GM06990 (cell line): ENCODE measurements at regions not wholly inside any gene's neighbourhood (a gene's known extent, or its start where the extent isn't known, plus 50 kb on each side); places are given as distances from the start of the nearest gene placed in this dataset.

ENCODE experiments used
- DNase-seq: peaks from one replicate; pipeline ENCODE4 v3.0.0-alpha.2; 2011; ENCODE audit not compliant: insufficient read length; ENCODE audit errors: extremely low read depth
- H3K27me3 ChIP-seq: replicated peaks from 2 replicates; pipeline ENCODE4 v1.6.0; 2011; ENCODE audit warnings: low read length; ENCODE audit not compliant: control insufficient read depth, insufficient read depth
- H3K36me3 ChIP-seq: 2 replicates; pipeline ENCODE4 v1.5.1; 2011; ENCODE audit warnings: low read length; ENCODE audit not compliant: control insufficient read depth, insufficient read depth
- H3K4me3 ChIP-seq: replicated peaks from 2 replicates; pipeline ENCODE4 v1.5.1; 2011; ENCODE audit warnings: low read depth, mild to moderate bottlenecking, control low read depth, low read length
- TF ChIP-seq, protein P1 (sequence below): IDR thresholded peaks from 2 replicates; pipeline ENCODE4 v1.5.1; 2011; ENCODE audit warnings: low read length, control low read depth, mild to moderate bottlenecking, inconsistent platforms; ENCODE audit not compliant: insufficient read depth, poor library complexity, severe bottlenecking

DNA sequence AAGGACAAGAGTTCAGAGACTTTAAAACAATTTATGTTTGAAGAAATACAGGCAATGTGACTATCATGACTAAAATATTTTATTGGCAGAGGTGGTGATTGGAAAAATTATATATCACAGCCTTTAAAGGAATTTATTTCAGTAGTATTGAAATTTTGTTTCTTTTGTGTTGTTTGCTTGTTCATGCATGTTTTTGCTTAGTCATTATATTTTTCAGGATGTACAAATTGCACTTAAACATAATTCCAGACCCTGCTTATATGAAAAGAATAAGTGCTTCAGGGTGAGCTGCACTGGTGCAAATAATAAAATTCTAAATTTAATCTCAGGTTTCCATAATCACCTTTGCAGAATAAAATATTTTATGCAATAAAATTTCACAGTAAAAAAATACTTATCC is 283.3 kb downstream of the PPP1R3A start:
- TF ChIP-seq, protein P1, sequence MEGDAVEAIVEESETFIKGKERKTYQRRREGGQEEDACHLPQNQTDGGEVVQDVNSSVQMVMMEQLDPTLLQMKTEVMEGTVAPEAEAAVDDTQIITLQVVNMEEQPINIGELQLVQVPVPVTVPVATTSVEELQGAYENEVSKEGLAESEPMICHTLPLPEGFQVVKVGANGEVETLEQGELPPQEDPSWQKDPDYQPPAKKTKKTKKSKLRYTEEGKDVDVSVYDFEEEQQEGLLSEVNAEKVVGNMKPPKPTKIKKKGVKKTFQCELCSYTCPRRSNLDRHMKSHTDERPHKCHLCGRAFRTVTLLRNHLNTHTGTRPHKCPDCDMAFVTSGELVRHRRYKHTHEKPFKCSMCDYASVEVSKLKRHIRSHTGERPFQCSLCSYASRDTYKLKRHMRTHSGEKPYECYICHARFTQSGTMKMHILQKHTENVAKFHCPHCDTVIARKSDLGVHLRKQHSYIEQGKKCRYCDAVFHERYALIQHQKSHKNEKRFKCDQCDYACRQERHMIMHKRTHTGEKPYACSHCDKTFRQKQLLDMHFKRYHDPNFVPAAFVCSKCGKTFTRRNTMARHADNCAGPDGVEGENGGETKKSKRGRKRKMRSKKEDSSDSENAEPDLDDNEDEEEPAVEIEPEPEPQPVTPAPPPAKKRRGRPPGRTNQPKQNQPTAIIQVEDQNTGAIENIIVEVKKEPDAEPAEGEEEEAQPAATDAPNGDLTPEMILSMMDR: no peak
- Histone ChIP-seq H3K36me3 (no peaks in the 10 kb centered on the region), H3K27me3 (no peaks in the 10 kb centered on the region), H3K4me3 (no peak overlapping the region)
- no peak for DNase-seq

DNA sequence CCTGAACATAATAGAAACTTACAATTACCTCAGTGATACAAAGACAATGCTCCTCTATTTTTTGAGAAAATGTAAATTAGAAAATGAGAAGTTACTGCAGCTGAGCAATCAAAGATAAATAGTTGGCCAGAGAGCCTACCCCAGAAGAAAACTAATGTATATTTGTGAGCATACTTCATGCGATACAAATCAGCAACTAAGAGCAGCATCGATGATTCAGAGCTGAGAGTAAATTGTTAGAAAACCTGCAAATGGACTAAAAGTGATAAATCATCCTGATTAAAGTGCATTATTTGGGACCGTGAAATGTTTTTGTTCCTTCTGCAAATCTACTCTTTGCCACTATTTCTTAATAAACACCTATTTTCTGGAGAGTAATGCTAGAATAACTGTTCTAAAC is 285.7 kb downstream of the PPP1R3A start:
- DNase-seq: no peak
- TF ChIP-seq, protein P1: no peak

DNA sequence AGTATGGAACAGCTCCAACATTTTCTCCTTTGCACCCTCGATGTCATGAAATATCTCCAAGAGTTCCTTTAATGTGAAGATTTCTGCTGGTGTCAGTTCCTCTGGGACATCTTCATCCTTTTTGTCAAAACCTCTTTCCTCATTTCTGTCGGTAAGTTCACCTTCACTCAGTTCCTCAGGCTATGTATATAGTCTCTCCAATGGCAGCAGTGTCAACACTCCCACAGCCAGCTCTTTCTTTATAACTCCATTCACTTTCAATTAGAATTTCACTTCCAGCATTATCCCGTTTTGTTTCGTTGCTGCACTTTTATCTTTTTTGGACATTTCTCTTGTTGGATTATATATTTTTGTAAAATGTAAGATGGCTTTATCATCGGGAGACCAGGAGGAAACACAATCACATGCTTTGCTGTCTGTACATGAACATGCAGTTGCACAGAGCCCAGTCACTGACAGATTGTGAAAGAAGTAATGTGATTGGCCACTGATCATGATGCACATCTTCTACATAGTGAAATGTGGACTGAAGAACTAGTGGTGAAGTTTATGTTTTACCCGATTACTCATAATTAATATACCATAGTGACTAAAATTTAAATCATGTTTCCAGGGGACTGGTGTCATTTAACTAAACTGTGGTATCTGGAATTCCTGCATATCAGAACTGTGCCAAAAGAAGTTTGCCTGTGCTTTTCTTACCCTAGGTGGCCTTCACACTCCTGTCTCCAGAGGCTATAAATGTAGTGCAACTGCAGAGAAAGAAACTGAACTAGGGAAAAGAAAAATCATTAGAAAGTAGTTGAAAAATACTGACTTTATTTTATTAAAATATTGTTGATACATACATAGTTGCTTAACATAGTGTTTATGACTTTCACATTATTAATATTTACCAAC is 289.6 kb downstream of the PPP1R3A start:
- H3K4me3 ChIP-seq: no peak overlapping the region
- H3K27me3 ChIP-seq: no peaks in the 10 kb centered on the region
- DNase-seq: no peak
- TF ChIP-seq, protein P1: no peak
- no peaks in the 10 kb centered on the region for H3K36me3 ChIP-seq

More for the DNA sequence above, 285.7 kb downstream of the PPP1R3A start:
- no peaks in the 10 kb centered on the region for H3K27me3 ChIP-seq
- H3K4me3 ChIP-seq: no peak overlapping the region
- H3K36me3 ChIP-seq: no peaks in the 10 kb centered on the region

DNA sequence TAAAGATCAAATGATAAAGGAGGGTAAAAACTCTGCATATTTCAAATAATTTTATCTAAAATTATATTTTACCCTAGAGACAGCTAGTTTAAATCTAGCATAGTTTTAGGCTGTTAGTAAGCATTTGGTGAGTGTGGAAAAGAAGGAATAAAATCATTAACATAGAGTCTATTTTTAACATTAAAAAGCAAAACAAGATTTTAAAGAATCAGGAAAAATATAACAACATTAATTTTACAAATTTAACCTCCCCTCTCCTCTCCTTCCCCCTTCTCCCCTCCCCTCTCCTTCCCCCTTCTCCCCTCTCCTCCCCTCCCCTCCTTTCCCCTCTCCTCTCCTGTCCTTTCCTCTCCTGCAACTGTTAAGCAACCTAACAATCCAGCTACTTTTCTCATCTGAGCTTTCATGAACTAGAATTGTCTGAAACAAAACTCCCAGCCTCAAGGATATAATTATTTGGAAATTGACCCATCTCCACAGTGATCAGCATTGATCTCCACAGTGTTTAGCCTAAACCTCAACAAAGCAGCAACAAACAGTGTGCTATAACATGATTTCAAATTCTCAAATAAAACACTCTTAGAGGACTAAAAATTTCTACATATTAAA is 293.2 kb downstream of the PPP1R3A start:
- H3K27me3 ChIP-seq: no peaks in the 10 kb centered on the region
- TF ChIP-seq, protein P1: no peak
- H3K36me3 ChIP-seq: no peaks in the 10 kb centered on the region
- no peak overlapping the region for H3K4me3 ChIP-seq
- DNase-seq: no peak

DNA sequence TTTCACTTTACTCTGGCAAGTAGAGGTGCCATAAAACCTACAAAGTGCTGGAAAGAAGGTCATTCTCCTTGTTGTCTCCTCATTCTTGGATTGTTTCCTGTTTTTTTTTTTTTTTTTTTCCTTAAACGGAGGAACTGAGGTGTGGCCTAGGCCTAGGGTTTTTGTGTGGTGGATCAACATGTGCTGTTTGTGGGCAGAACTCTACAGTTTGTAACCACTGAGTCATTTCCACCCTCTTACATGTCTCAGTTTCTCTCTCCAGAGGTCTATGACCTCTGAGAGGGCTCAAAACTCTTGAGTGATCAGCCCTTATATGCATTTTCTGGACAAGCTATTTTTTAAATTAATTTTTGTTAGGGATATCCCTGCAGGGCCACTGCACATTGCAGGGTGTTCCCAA is 296.0 kb downstream of the PPP1R3A start:
- no peaks in the 10 kb centered on the region for H3K27me3 ChIP-seq
- H3K4me3 ChIP-seq: no peak overlapping the region
- DNase-seq: no peak
- TF ChIP-seq, protein P1: no peak
- H3K36me3 ChIP-seq: no peaks in the 10 kb centered on the region
